SK-N-DZ (cell line): ENCODE measurements at regions not wholly inside any gene's neighbourhood (a gene's known extent, or its start where the extent isn't known, plus 50 kb on each side); places are given as distances from the start of the nearest gene placed in this dataset.
"Not testable (repeated sequence)": the region's sequence is repeated elsewhere in the genome, so short reads cannot be mapped to it uniquely, and the experiment has no call there.

Experiments used
- DNase-seq: peaks from one replicate; pipeline ENCODE4 v3.0.0-alpha.2; 2015; ENCODE audit warnings: low spot score

- not testable (repeated sequence) for DNase-seq
Measured at GRCh38 chr17:52409222-52409621, 250.7 kb upstream of the CA10 start.

DNA sequence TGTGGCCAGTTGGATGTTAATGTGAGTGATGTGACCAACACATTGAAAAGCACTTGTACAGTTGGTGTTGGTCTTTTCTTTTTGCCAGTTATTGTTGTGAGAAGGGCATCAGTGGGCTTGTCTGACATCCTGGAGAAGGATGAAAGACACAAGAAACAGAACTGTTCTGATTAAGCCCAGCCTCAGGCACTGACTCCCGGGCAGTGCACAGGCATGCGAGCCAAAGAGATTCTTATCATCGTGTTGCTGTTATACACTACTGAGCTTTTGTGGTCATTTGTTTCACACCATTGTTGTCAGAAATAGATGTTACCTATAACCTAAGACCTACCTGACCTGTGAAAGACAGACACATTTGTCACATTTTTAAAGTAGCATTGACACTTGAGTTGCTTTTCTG, 236.8 kb upstream of the CA10 start:
- DNase-seq = no peak

GRCh38 chr17:52390422-52390821, 231.9 kb upstream of the CA10 start:
- DNase-seq = no peak

GRCh38 chr17:52389632-52390031, 231.1 kb upstream of the CA10 start:
- DNase-seq = no peak

- no peak for DNase-seq
Measured at GRCh38 chr17:52388941-52389340, 230.4 kb upstream of the CA10 start.

- DNase-seq = no peak
Measured at GRCh38 chr17:52384695-52385094, 226.2 kb upstream of the CA10 start.

DNA sequence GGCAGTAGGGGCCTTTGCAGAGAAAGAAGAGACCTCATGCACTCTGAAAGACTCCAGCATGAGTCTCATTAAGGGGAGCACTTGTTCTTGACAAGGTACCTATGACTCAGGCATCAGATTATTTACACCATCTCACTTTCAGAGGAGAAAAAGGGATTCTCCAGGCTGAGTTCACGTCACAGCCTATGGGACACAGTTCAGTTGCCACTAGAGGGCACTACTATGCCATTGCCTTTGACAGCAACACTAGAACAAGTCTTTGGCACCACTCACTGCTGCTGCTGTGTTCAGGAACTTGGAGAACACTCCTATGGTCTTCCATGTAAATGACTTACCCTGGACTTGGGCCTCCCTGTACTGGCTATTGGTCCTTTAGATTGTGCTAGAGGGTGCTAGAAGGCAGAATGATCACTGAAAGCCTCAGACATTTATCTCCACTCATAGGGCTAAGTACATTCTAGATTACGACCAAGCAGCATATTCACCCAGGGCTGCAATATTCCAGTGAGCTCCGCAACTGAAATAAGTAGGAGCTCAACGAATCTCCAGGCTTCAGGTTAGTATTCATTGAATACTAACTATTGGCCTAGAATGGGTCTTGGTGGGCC, 225.1 kb upstream of the CA10 start:
- DNase-seq = peak; percentile 72

DNA sequence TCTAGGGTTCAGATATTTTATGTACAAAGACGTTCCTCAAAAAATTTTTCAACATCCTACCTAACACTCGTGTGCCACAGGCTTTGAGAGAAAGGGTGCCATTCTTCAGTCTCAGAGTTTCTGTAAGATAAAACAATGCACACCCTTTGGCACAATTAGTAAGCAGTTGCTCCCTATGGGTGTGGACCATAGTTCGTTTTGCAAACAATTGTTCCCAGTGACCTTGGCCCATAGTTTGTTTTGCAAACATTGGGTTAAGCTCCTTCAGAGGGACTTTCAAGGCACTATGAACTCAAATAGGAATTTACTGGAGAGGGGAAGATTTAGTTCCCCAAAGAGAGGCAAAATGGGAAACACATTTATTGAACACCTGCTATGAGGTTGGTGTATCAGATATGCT, 220.3 kb upstream of the CA10 start:
- no peak for DNase-seq

- peak; percentile 29 for DNase-seq
Measured at GRCh38 chr17:52376137-52376536, 217.6 kb upstream of the CA10 start.

DNA sequence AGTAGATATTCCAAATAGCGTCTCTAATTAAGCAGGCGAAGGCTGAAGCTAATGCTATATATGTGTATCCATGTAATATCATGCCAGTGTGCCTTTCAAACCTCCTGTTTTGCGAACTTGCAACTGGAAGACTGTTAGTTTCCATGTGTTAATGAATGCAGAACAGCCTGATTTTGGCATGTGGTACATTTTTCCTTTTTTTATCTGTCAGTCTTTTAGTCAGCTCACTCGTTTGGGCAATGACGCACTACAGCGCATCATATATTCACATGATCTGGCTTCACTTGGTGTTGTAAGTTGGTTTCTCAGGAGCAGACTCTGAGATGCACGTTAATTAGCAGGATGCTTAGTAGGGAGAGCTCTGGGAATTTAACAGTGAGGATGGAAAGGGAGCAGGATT, 210.4 kb upstream of the CA10 start:
- DNase-seq = no peak

- no peak for DNase-seq
Measured at GRCh38 chr17:52357854-52358253, 199.3 kb upstream of the CA10 start.

GRCh38 chr17:52336796-52337195, 178.3 kb upstream of the CA10 start:
- no peak for DNase-seq

GRCh38 chr17:52306314-52306713, 147.8 kb upstream of the CA10 start:
- no peak for DNase-seq

- no peak for DNase-seq
Measured at GRCh38 chr17:52298881-52299280, 140.4 kb upstream of the CA10 start.

DNA sequence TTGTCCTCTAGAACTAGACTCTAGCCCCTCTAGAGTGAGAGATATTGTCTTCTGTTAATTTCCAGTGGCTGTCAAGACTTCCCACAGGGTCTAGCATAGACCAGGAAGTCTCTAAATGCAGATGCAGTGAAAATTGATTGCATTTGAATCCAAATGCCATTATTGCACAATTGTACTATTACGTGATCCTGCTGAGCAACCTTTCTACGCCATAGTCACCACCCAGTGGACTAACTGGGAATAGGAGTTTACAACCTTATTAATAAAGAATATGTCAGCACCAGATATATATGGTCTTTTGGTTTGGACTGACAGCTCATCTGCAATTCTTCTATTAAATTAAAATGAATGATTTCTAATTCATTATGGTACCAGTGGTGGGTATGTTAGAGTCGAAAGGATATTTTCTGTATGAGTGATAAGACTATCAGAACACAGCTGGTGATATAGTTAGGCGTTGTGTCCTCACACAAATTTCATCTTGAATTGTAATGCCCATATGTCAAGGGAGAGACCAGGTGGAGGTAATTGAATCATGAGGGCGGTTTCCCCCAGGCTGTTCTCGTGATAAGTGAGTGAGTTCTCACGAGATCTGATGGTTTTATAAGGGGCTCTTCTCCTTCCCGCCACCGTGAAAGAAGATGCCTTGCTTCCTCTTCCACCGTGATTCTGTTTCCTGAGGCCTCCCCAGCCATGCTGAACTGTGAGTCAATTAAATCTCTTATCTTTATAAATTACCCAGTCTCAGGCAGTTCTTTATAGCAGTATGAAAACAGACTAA, 138.9 kb upstream of the CA10 start:
- DNase-seq = peak; percentile 61

- DNase-seq = no peak
Measured at GRCh38 chr17:52294301-52294700, 135.8 kb upstream of the CA10 start.

DNA sequence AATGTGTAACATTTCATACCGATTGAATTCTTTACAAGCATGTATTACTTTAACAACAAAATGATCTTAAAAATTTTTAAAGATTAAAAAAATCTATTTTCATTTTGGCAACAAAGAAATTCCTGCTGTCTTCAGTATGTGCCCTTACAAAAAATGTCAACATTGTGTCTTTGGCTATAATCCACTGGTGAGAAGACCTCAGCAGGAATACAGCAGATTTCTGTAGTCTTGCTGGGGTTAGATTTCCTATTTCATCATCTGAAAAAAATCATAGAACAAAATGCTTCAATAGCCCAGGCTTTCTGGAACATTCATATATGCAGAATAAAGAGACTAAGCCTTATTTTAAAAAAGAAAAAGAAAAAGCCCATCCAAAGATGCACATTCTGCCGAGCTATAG, 129.1 kb upstream of the CA10 start:
- no peak for DNase-seq

GRCh38 chr17:52283872-52284271, 125.4 kb upstream of the CA10 start:
- no peak for DNase-seq

DNA sequence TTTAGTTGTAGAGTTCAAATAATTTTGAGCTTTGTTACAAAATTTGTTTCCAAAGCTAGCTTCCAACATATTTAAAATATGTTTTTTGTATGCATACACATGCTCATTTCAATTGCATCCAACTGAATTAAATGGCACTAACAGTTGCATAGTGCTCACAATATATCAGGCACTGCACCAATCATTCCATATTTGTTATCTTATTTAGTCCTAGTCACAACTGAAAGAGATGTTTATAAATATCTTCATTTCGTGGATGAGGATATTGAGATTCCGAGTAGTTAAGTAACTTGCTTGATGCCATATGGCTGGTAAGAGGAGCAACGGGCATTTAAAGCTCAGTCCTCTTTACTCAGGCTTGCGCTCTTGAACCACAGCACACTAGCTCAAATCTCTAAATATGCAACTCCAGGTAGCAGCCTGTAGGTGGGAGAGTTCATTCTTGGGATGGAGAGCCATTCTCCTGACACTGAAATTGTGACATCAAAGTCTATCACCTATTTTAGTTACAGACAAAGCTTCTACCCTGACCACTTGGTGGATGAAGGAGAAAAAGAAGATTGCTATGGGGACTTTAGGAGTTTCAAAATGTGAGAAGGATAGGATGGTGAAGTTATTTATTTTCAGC, 118.0 kb upstream of the CA10 start:
- no peak for DNase-seq

- no peak for DNase-seq
Measured at GRCh38 chr17:52271781-52272180, 113.3 kb upstream of the CA10 start.

- no peak for DNase-seq
Measured at GRCh38 chr17:52255347-52255746, 96.8 kb upstream of the CA10 start.

DNA sequence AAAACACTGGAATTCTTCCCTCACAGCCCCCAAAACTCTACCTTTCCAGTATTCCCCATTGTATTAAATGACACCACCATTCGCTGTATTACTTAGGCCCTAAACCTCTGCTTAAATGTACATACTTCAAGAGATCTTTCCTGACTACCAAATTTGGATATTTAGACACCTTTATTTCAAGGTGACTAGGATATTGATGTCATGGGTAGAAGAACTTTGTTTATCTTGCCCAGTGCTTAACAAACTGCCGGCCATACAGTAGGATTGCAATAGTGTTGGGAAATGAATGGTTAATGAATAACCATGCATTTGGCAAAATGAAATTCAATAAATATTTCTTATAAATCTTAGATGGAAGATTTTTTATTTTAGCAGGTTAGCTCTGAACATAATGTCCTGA, 86.2 kb upstream of the CA10 start:
- DNase-seq = no peak

DNA sequence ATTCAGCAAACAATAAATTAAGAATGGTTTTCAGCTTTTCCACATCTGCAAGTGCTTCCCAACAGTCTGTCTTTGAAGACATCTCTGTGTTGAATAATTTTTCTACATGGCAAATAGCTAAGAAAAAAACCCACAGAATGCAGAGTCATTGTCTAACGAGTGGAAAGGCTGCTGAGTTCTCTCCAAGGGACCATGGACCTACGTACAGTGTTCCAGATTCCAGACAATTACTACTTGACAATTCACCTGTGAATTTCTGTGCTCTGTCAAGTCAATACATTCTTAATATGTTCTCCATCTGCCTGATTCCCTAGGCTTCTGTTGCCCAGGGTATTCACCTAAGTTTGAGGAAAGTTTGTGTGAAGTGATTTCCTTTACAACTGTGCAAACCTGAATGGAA, 83.8 kb upstream of the CA10 start:
- no peak for DNase-seq
